Hematopoietic multipotent progenitor cell treated with erythropoietin and hydrocortisone succinate and interleukin-3 and kit ligand, for 15 days (in vitro differentiated cells): ENCODE measurements at regions not wholly inside any gene's neighbourhood (a gene's known extent, or its start where the extent isn't known, plus 50 kb on each side); places are given as distances from the start of the nearest gene placed in this dataset.
"Not testable (repeated sequence)": the region's sequence is repeated elsewhere in the genome, so short reads cannot be mapped to it uniquely, and the experiment has no call there.

Experiments
- DNase-seq: peaks from one replicate; pipeline ENCODE4 v3.0.0-alpha.2; 2015; ENCODE audit warnings: low spot score

- DNase-seq, result no peak
These were observed 2022.9 kb upstream of the CDH6 start for GRCh38 chr5:29170599-29170998.

GRCh38 chr5:29169886-29170285 is 2023.6 kb upstream of the CDH6 start:
- DNase-seq, result no peak

GRCh38 chr5:29162297-29162696 is 2031.2 kb upstream of the CDH6 start:
- DNase-seq, result no peak

GRCh38 chr5:29161399-29162291 is 2031.8 kb upstream of the CDH6 start:
- no peak for DNase-seq

GRCh38 chr5:29157975-29158374 is 2035.5 kb upstream of the CDH6 start:
- DNase-seq, result no peak

GRCh38 chr5:29150840-29151239 is 2042.6 kb upstream of the CDH6 start:
- DNase-seq, result no peak

- no peak for DNase-seq
These were observed 2044.9 kb upstream of the CDH6 start for GRCh38 chr5:29148581-29148980.

GRCh38 chr5:29148073-29148472 is 2045.4 kb upstream of the CDH6 start:
- DNase-seq, result no peak

- no peak for DNase-seq
These were observed 2050.2 kb upstream of the CDH6 start for GRCh38 chr5:29143266-29143665.

- no peak for DNase-seq
These were observed 2059.1 kb upstream of the CDH6 start for GRCh38 chr5:29134418-29134817.

- no peak for DNase-seq
These were observed 2062.2 kb upstream of the CDH6 start for GRCh38 chr5:29131285-29131684.

- no peak for DNase-seq
These were observed 2062.7 kb upstream of the CDH6 start for GRCh38 chr5:29130786-29131185.

GRCh38 chr5:29127524-29128156 is 2065.8 kb upstream of the CDH6 start:
- DNase-seq, result not testable (repeated sequence)

GRCh38 chr5:29126462-29126861 is 2067.0 kb upstream of the CDH6 start:
- not testable (repeated sequence) for DNase-seq

GRCh38 chr5:29122306-29122705 is 2071.2 kb upstream of the CDH6 start:
- DNase-seq, result no peak

- no peak for DNase-seq
These were observed 2076.0 kb upstream of the CDH9 start for GRCh38 chr5:29114331-29114768.

- no peak for DNase-seq
These were observed 2075.1 kb upstream of the CDH9 start for GRCh38 chr5:29113516-29113915.

- no peak for DNase-seq
These were observed 2061.2 kb upstream of the CDH9 start for GRCh38 chr5:29099585-29099984.

- no peak for DNase-seq
These were observed 2051.3 kb upstream of the CDH9 start for GRCh38 chr5:29089591-29090130.

GRCh38 chr5:29085142-29085541 is 2046.8 kb upstream of the CDH9 start:
- DNase-seq, result no peak

GRCh38 chr5:29079771-29080170 is 2041.4 kb upstream of the CDH9 start:
- DNase-seq, result no peak

- DNase-seq, result no peak
These were observed 2039.1 kb upstream of the CDH9 start for GRCh38 chr5:29077451-29077850.

GRCh38 chr5:29069104-29069402 is 2030.7 kb upstream of the CDH9 start:
- no peak for DNase-seq
